SK-N-SH (cell line): ENCODE measurements at regions not wholly inside any gene's neighbourhood (a gene's known extent, or its start where the extent isn't known, plus 50 kb on each side); places are given as distances from the start of the nearest gene placed in this dataset.

ENCODE experiments used
- CTCF ChIA-PET: fragments of 300-600, 350-600 bp; formaldehyde crosslinking; extraction: SDS; loops from one replicate; lab custom pipeline; 2021; lab: Yijun Ruan, JAX
- POLR2A ChIA-PET: fragments of 350-600 bp; sonication (Branson Sonifier 250); formaldehyde crosslinking; extraction: SDS; loops from one replicate; lab custom pipeline; 2020; ENCODE audit warnings: antibody characterized with exemption, inconsistent platforms; lab: Yijun Ruan, JAX
- DNase-seq: peaks from one replicate; pipeline ENCODE4 v3.0.0; 2012
- H2AFZ ChIP-seq: fragments of 200-600 bp; sonication (generic); 2 replicates; pipeline ENCODE4 v1.8.1; 2016; ENCODE audit warnings: antibody characterized with exemption, mild to moderate bottlenecking, low read depth
- H3F3A ChIP-seq: fragments of 200-600 bp; sonication (generic); replicated peaks from 2 replicates; pipeline ENCODE3; 2016; ENCODE audit warnings: antibody characterized with exemption, mild to moderate bottlenecking; ENCODE audit not compliant: insufficient read depth
- H3K27ac ChIP-seq, 2 experiments: fragments of 200-500 bp in 1 of 2; fragments of 200-600 bp in 1 of 2; sonication (Bioruptor generic) in 1 of 2; sonication (generic), shearing (Covaris generic) in 1 of 2; 2 replicates each; pipeline versions ENCODE4 v1.5.1 to v1.6.1; 2014 to 2016; ENCODE audit warnings: low read depth in 2 of 2, inconsistent platforms in 1 of 2, low read length in 1 of 2, mild to moderate bottlenecking in 1 of 2, mixed read lengths in 1 of 2
- H3K27me3 ChIP-seq: fragments of 200-600 bp; sonication (generic), shearing (Covaris generic); 2 replicates; pipeline ENCODE4 v1.6.1; 2016; ENCODE audit warnings: mixed run types; ENCODE audit not compliant: insufficient read depth
- H3K36me3 ChIP-seq, 2 experiments: fragments of 200-500 bp in 1 of 2; fragments of 200-600 bp in 1 of 2; sonication (Bioruptor generic) in 1 of 2; sonication (generic) in 1 of 2; replicated peaks in 1 of 2; 2 replicates each; pipeline versions ENCODE3 to v1.5.1; 2014 to 2016; ENCODE audit warnings: low read length in 1 of 2, mild to moderate bottlenecking in 1 of 2; ENCODE audit not compliant: insufficient read depth in 2 of 2, control insufficient read depth in 1 of 2
- H3K4me1 ChIP-seq, 2 experiments: fragments of 200-500 bp in 1 of 2; fragments of 200-600 bp in 1 of 2; sonication (Bioruptor generic) in 1 of 2; sonication (generic), shearing (Covaris generic) in 1 of 2; 2 replicates each; pipeline versions ENCODE4 v1.5.1 to v1.6.1; 2014 to 2016; ENCODE audit warnings: low read depth in 1 of 2, low read length in 1 of 2, mixed run types in 1 of 2; ENCODE audit not compliant: insufficient read depth in 2 of 2, control insufficient read depth in 1 of 2
- H3K4me2 ChIP-seq: fragments of 200-600 bp; sonication (generic), shearing (Covaris generic); 2 replicates; pipeline ENCODE4 v1.6.1; 2017; ENCODE audit warnings: mixed run types
- H3K4me3 ChIP-seq, 2 experiments: fragments of 200-500 bp in 1 of 2; fragments of 200-600 bp in 1 of 2; sonication (Bioruptor generic) in 1 of 2; sonication (generic), shearing (Covaris generic) in 1 of 2; 2 replicates each; pipeline versions ENCODE4 v1.5.1 to v1.8.1; 2014 to 2016; ENCODE audit warnings: low read depth in 2 of 2, inconsistent platforms in 1 of 2, low read length in 1 of 2, mild to moderate bottlenecking in 1 of 2, mixed read lengths in 1 of 2, moderate library complexity in 1 of 2
- H3K79me2 ChIP-seq: fragments of 200-600 bp; sonication (generic); 2 replicates; pipeline ENCODE4 v1.8.1; 2017; ENCODE audit warnings: mild to moderate bottlenecking; ENCODE audit not compliant: insufficient read depth
- H3K9ac ChIP-seq: fragments of 200-600 bp; sonication (generic); 2 replicates; pipeline ENCODE4 v1.6.1; 2017; ENCODE audit warnings: mixed run types
- H3K9me2 ChIP-seq: fragments of 200-600 bp; sonication (generic); 2 replicates; pipeline ENCODE4 v1.6.1; 2017; ENCODE audit warnings: mixed run types
- H3K9me3 ChIP-seq: fragments of 200-600 bp; sonication (generic); 2 replicates; pipeline ENCODE4 v1.6.1; 2017; ENCODE audit warnings: mixed run types, mild to moderate bottlenecking, moderate library complexity
- H4K20me1 ChIP-seq: fragments of 200-600 bp; sonication (generic); 2 replicates; pipeline ENCODE4 v1.6.1; 2017; ENCODE audit warnings: mild to moderate bottlenecking, mixed run types; ENCODE audit not compliant: insufficient read depth
- CHD2 ChIP-seq: fragments of 150-350 bp; IDR thresholded peaks from 2 replicates; pipeline ENCODE4 v1.6.1; 2018; ENCODE audit warnings: low read length; ENCODE audit not compliant: partially characterized antibody
- EZH2phosphoT487 ChIP-seq: fragments of 200-600 bp; sonication (generic); IDR thresholded peaks from 2 replicates; pipeline ENCODE4 v1.6.1; 2017; ENCODE audit warnings: low read depth, mixed run types, mild to moderate bottlenecking, antibody characterized with exemption, moderate library complexity, borderline replicate concordance
- FOSL2 ChIP-seq: IDR thresholded peaks from 2 replicates; pipeline ENCODE4 v1.4.0; 2012; ENCODE audit warnings: low read depth, mild to moderate bottlenecking, moderate library complexity, borderline replicate concordance
- FOXJ3 ChIP-seq: sonication (generic); formaldehyde crosslinking; IDR thresholded peaks from 2 replicates; pipeline ENCODE4 v1.5.1; 2020; ENCODE audit warnings: mild to moderate bottlenecking, missing genetic modification reagents
- GATA2 ChIP-seq: sonication (generic); formaldehyde crosslinking; IDR thresholded peaks from 2 replicates; pipeline ENCODE4 v1.5.0; 2020; ENCODE audit warnings: mild to moderate bottlenecking, missing genetic modification reagents
- IRF3 ChIP-seq: fragments of 150-350 bp; IDR thresholded peaks from 2 replicates; pipeline ENCODE4 v1.6.1; 2016; ENCODE audit warnings: mild to moderate bottlenecking, low read depth, low read length
- JUND ChIP-seq: IDR thresholded peaks from 2 replicates; pipeline ENCODE4 v1.4.0; 2012
- MXI1 ChIP-seq: IDR thresholded peaks from 2 replicates; pipeline ENCODE4 v1.6.1; 2012; ENCODE audit warnings: mild to moderate bottlenecking, low read depth, low read length, improper control_type of control experiment
- NFIC ChIP-seq: IDR thresholded peaks from 2 replicates; pipeline ENCODE4 v1.4.0; 2012; ENCODE audit warnings: borderline replicate concordance
- NRF1 ChIP-seq: IDR thresholded peaks from 2 replicates; pipeline ENCODE4 v1.6.1; 2012; ENCODE audit warnings: low read depth, mild to moderate bottlenecking, low read length
- REST ChIP-seq: IDR thresholded peaks from 2 replicates; pipeline ENCODE4 v1.6.1; 2012; ENCODE audit warnings: mild to moderate bottlenecking, low read depth, low read length, moderate library complexity
- TAF1 ChIP-seq: IDR thresholded peaks from 2 replicates; pipeline ENCODE4 v1.6.1; 2012; ENCODE audit warnings: low read depth, mild to moderate bottlenecking, low read length, moderate library complexity, borderline replicate concordance
- TEAD4 ChIP-seq: IDR thresholded peaks from 2 replicates; pipeline ENCODE4 v1.4.0; 2012; ENCODE audit warnings: mild to moderate bottlenecking, borderline replicate concordance; ENCODE audit not compliant: insufficient read depth
- USF2 ChIP-seq: fragments of 150-350 bp; IDR thresholded peaks from 2 replicates; pipeline ENCODE4 v1.6.1; 2017; ENCODE audit warnings: antibody characterized with exemption, low read length, low read depth, borderline replicate concordance
- ZBTB33 ChIP-seq: IDR thresholded peaks from 2 replicates; pipeline ENCODE4 v1.4.0; 2012; ENCODE audit warnings: low read depth, borderline replicate concordance
- WGBS: methylation state at CpG from one replicate; pipeline ENCODE4 v1.1.6; 2017; ENCODE audit warnings: low lambda C conversion rate; 5-methylcytosine and 5-hydroxymethylcytosine counted together

- no peak; the same call in 1 of the 2 replicates for TF ChIP-seq ZBTB33
- TF ChIP-seq IRF3 = no peak
- TF ChIP-seq FOSL2 = peak; percentile 71
- TF ChIP-seq JUND = peak; percentile 75
- no peak; the same call in 1 of the 2 replicates for TF ChIP-seq TAF1
- no peak for TF ChIP-seq MXI1
These were observed 93.9 kb upstream of the ADGRL2 start (continued) for GRCh38 chr1:81706650-81707435.

GRCh38 chr1:81703756-81704463, 96.8 kb upstream of the ADGRL2 start:
- ChIA-PET POLR2A (no interaction called here), CTCF (no interaction called here)
- H3K27ac ChIP-seq = peak overlapping the region; percentile 67 to 99
- no peaks in the 10 kb centered on the region for H4K20me1 ChIP-seq
- peaks cover 47% of the 10 kb centered on the region for H3F3A ChIP-seq
- peak overlapping the region in 1 of 2 experiments; percentile 47; a peak in 2 of 4 replicates for H3K4me3 ChIP-seq
- peak overlapping the region; percentile 82 for H3K9ac ChIP-seq
- no peaks in the 10 kb centered on the region for H3K79me2 ChIP-seq
- DNase-seq = no peak
- no peaks in the 10 kb centered on the region for H3K36me3 ChIP-seq
- H3K9me3 ChIP-seq = no peaks in the 10 kb centered on the region
- WGBS = 81% methylated on average over 5 of the region's 5 CpGs
- peak overlapping the region; percentile 66 for H3K4me2 ChIP-seq
- H3K9me2 ChIP-seq = no peaks in the 10 kb centered on the region
- peaks cover 15 to 34% of the 10 kb centered on the region in 2 experiments for H3K4me1 ChIP-seq
- peak overlapping the region; percentile 63 for H2AFZ ChIP-seq
- H3K27me3 ChIP-seq = no peaks in the 10 kb centered on the region
- TF ChIP-seq EZH2phosphoT487 (no peak), REST (no peak), GATA2 (no peak), TEAD4 (no peak), JUND (no peak), IRF3 (no peak), NFIC (no peak), FOXJ3 (CRISPR knock-in tag) (no peak), CHD2 (no peak), TAF1 (no peak), USF2 (no peak), ZBTB33 (no peak), NRF1 (no peak)
